ENCODE measurements at regions not wholly inside any gene's neighbourhood (a gene's known extent, or its start where the extent isn't known, plus 50 kb on each side); places are given as distances from the start of the nearest gene placed in this dataset.
"Not testable (repeated sequence)": the region's sequence is repeated elsewhere in the genome, so short reads cannot be mapped to it uniquely, and the experiment has no call there.

DNA sequence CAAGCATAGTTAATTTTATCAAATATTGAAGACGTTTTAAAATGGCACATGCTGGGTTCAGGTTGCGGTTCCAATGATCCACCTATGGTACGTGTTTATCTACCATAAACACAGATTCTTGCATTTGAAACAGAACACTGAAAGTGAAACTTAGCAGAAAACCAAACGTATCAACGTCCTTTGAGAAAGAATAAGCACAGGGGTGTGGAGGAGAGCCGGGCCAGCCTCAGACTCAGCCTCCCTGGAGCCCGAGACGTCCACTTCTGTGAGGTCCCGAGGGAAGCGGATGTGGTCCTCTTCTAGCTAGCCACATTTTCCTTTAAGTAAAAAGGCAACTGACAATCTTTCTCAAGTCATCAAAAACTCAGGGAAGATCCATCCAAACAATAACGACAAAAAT lies 195.9 kb downstream of the RTP5 start:
- ATAC-seq: no peak
- TF ChIP-seq PPARA (CRISPR knock-in tag; IDR thresholded peaks at IDR 0.05; ENCODE audit: borderline replicate concordance): no peak
- no peak for TF ChIP-seq ZNF8 (CRISPR knock-in tag; IDR thresholded peaks at IDR 0.05)
- no peak for TF ChIP-seq CSDC2 (CRISPR knock-in tag; IDR thresholded peaks at IDR 0.05)
- TF ChIP-seq ZC3H10 (CRISPR knock-in tag; IDR thresholded peaks at IDR 0.05): no peak
- TF ChIP-seq ZNF565 (CRISPR knock-in tag; conservative IDR thresholded peaks at IDR 0.05; ENCODE audit: low read depth): no peak
- TF ChIP-seq SNAI2 (CRISPR knock-in tag; IDR thresholded peaks at IDR 0.05): no peak
- TF ChIP-seq, protein P1, sequence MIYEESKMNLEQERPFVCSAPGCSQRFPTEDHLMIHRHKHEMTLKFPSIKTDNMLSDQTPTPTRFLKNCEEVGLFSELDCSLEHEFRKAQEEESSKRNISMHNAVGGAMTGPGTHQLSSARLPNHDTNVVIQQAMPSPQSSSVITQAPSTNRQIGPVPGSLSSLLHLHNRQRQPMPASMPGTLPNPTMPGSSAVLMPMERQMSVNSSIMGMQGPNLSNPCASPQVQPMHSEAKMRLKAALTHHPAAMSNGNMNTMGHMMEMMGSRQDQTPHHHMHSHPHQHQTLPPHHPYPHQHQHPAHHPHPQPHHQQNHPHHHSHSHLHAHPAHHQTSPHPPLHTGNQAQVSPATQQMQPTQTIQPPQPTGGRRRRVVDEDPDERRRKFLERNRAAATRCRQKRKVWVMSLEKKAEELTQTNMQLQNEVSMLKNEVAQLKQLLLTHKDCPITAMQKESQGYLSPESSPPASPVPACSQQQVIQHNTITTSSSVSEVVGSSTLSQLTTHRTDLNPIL (CRISPR knock-in tag; IDR thresholded peaks at IDR 0.05; ENCODE audit: low read depth): no peak
- no peak for TF ChIP-seq TOX (CRISPR knock-in tag; IDR thresholded peaks at IDR 0.05; ENCODE audit: borderline replicate concordance)
- no peak for TF ChIP-seq ARNTL (CRISPR knock-in tag; IDR thresholded peaks at IDR 0.05; ENCODE audit: borderline replicate concordance, low read depth)
- no peak for TF ChIP-seq ISL1 (CRISPR knock-in tag; IDR thresholded peaks at IDR 0.05)
- TF ChIP-seq, protein P2, sequence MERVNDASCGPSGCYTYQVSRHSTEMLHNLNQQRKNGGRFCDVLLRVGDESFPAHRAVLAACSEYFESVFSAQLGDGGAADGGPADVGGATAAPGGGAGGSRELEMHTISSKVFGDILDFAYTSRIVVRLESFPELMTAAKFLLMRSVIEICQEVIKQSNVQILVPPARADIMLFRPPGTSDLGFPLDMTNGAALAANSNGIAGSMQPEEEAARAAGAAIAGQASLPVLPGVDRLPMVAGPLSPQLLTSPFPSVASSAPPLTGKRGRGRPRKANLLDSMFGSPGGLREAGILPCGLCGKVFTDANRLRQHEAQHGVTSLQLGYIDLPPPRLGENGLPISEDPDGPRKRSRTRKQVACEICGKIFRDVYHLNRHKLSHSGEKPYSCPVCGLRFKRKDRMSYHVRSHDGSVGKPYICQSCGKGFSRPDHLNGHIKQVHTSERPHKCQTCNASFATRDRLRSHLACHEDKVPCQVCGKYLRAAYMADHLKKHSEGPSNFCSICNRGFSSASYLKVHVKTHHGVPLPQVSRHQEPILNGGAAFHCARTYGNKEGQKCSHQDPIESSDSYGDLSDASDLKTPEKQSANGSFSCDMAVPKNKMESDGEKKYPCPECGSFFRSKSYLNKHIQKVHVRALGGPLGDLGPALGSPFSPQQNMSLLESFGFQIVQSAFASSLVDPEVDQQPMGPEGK (CRISPR knock-in tag; IDR thresholded peaks at IDR 0.05; ENCODE audit: borderline replicate concordance): no peak

DNA sequence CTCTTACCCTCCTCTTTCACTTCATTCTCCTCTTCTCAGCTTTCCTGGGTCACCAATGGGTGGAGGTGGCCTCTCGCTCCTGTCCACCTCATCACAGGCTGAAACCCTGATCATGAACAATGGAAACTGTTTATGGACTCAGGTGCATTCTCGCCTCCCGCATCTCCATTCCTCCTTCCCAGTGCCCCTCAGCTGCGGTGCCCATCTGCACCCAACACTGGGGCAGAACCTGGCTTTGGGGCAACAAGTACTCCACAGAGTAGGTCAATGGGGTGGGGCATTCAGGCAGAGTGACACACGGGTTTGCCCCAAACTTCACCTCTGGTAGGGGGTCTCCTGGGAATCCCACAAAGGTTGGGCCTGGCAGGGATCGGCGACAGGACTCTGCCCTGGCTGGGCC lies 199.5 kb downstream of the RTP5 start:
- ATAC-seq: no peak
- TF ChIP-seq RARB (CRISPR knock-in tag; IDR thresholded peaks at IDR 0.05) (no peak), ZNF565 (CRISPR knock-in tag; conservative IDR thresholded peaks at IDR 0.05; ENCODE audit: low read depth) (no peak), ZNF8 (CRISPR knock-in tag; IDR thresholded peaks at IDR 0.05) (no peak), PPARA (CRISPR knock-in tag; IDR thresholded peaks at IDR 0.05; ENCODE audit: borderline replicate concordance) (no peak), GLIS3 (CRISPR knock-in tag; IDR thresholded peaks at IDR 0.05) (no peak), ZC3H10 (CRISPR knock-in tag; IDR thresholded peaks at IDR 0.05) (no peak), TOX (CRISPR knock-in tag; IDR thresholded peaks at IDR 0.05; ENCODE audit: borderline replicate concordance) (no peak)
- TF ChIP-seq, protein P3, sequence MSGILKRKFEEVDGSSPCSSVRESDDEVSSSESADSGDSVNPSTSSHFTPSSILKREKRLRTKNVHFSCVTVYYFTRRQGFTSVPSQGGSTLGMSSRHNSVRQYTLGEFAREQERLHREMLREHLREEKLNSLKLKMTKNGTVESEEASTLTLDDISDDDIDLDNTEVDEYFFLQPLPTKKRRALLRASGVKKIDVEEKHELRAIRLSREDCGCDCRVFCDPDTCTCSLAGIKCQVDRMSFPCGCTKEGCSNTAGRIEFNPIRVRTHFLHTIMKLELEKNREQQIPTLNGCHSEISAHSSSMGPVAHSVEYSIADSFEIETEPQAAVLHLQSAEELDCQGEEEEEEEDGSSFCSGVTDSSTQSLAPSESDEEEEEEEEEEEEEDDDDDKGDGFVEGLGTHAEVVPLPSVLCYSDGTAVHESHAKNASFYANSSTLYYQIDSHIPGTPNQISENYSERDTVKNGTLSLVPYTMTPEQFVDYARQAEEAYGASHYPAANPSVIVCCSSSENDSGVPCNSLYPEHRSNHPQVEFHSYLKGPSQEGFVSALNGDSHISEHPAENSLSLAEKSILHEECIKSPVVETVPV (CRISPR knock-in tag; IDR thresholded peaks at IDR 0.05): no peak

DNA sequence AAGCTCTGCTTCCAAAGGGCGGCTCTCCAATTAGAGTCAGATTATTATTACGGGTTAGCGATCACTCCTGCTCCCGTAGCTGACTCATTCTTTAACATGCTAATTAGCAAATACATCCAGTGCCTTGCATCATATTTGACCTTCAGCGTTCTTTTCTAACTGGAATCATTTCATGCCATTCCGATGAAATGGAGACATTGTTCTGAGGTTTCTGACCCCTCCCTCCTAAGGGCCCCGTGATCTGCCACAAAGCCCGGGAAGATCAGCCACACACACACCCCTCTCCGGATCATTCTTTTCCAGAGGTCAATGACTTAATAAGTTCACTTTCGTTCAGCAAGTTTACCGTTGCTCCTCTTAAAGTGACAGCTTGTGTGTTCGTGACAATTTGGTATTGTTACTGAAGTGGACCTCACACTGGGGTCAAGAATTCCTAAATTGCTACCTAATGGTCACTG lies 200.4 kb downstream of the RTP5 start:
- ATAC-seq: peak; percentile 78

DNA sequence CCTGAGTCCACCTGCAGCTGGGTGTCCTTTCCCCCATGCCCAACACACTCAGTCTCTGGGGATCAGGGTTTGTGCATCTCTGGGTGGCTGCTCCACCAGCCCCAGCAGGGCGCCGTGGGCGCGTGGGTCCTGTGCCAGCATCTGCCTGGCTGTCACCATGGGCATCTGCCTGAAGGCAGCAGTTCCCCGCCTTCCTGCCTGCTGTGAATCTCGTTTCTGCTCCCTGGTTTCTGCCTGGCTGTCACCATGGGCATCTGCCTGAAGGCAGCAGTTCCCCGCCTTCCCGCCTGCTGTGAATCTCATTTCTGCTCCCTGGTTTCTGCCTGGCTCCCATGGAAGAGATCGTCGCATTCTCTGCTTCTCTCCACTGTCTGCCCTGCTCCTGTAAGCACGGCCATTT lies 201.2 kb downstream of the RTP5 start:
- not testable (repeated sequence) for ATAC-seq

DNA sequence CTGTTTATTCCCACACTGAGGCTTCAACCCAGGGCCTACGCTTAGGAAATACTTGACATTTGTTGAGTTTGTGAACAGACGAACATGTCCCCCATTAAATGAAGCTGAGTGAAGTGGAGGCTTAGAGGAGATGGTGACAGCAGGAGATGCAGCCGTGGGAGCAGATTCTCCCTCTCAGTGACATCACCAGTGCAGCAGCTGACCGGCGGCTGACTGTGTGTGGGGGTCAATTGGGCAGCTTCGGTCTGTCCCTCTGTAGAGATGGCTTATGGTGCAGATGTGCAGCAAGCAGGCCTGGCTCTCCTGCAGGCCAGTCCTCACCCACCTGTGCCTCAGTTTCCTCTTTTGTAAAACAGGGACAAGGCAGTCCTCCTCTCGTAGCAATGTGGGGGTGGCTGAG lies 201.8 kb downstream of the RTP5 start:
- ATAC-seq: not testable (repeated sequence)

DNA sequence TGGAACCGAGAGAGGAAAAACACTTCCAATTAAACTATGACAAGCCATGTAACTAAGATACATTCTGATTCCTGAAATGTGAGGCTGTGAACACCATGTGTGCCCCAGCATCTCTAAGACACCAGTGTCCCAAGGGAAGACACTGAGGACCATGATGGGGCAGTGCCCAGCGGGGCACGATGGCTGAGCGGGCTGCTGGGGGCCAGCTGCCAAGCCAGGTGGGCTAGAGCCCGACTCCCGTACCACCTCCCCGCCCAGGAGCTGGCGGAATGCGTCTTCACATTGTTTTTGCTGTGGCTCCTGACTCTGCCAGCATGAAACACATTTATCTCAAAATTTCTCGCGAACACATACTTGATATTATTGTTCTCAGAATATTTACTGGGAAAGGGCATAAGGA lies 202.4 kb downstream of the RTP5 start:
- not testable (repeated sequence) for ATAC-seq

DNA sequence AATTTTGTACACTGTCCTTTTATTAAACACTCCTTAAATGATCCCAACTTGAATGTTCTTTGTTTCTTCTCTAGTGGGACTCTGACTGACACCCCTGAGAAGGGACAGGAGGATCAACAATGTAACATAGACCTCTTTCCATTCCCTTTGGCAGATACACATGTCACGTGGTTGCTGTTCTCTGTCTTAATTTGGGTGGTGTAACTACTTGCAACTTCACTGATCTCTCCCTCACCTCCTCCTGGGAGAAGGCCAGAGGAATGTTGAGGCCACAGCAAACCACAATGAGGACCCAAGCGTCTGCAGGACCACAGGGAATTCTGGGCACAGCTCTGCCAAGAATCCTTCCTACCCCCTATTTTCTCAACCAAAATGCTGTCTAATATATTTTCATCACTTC lies 205.6 kb downstream of the RTP5 start:
- no peak for ATAC-seq
- no peak for TF ChIP-seq ARNTL (CRISPR knock-in tag; IDR thresholded peaks at IDR 0.05; ENCODE audit: borderline replicate concordance, low read depth)
- TF ChIP-seq ESRRG (CRISPR knock-in tag; IDR thresholded peaks at IDR 0.05): no peak
- no peak for TF ChIP-seq PPARA (CRISPR knock-in tag; IDR thresholded peaks at IDR 0.05; ENCODE audit: borderline replicate concordance)
- no peak for TF ChIP-seq ZC3H10 (CRISPR knock-in tag; IDR thresholded peaks at IDR 0.05)
- TF ChIP-seq ZNF8 (CRISPR knock-in tag; IDR thresholded peaks at IDR 0.05): no peak

DNA sequence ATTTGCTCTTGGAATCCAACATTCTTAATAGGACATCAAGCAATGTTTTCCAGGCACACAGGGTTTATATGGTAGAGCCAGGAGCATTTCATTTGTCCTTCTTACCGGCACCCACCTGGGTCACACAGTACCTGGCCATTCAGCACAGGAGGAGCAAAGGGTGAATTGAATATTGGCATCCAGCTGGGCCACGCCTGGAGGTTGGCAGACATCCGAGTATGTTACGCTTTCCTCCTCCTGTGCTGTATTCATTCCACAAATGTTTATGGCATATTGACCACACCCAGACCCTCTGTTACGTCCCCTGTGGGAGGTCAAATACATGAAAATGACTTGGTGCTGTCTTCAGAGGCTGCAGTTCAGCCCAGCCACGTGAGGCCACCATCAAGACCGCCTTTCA lies 206.2 kb downstream of the RTP5 start:
- no peak for ATAC-seq
- TF ChIP-seq, protein P2 (CRISPR knock-in tag; IDR thresholded peaks at IDR 0.05; ENCODE audit: borderline replicate concordance): no peak
- TF ChIP-seq, protein P3 (CRISPR knock-in tag; IDR thresholded peaks at IDR 0.05): no peak
- TF ChIP-seq GLIS3 (CRISPR knock-in tag; IDR thresholded peaks at IDR 0.05): no peak
- TF ChIP-seq OSR1 (CRISPR knock-in tag; IDR thresholded peaks at IDR 0.05): no peak
- no peak for TF ChIP-seq TOX (CRISPR knock-in tag; IDR thresholded peaks at IDR 0.05; ENCODE audit: borderline replicate concordance)
- no peak for TF ChIP-seq SNAI2 (CRISPR knock-in tag; IDR thresholded peaks at IDR 0.05)
- no peak for TF ChIP-seq RARB (CRISPR knock-in tag; IDR thresholded peaks at IDR 0.05)
- no peak for TF ChIP-seq CSDC2 (CRISPR knock-in tag; IDR thresholded peaks at IDR 0.05)
- TF ChIP-seq, protein P4, sequence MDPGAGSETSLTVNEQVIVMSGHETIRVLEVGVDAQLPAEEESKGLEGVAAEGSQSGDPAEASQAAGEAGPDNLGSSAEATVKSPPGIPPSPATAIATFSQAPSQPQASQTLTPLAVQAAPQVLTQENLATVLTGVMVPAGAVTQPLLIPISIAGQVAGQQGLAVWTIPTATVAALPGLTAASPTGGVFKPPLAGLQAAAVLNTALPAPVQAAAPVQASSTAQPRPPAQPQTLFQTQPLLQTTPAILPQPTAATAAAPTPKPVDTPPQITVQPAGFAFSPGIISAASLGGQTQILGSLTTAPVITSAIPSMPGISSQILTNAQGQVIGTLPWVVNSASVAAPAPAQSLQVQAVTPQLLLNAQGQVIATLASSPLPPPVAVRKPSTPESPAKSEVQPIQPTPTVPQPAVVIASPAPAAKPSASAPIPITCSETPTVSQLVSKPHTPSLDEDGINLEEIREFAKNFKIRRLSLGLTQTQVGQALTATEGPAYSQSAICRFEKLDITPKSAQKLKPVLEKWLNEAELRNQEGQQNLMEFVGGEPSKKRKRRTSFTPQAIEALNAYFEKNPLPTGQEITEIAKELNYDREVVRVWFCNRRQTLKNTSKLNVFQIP (CRISPR knock-in tag; IDR thresholded peaks at IDR 0.05; ENCODE audit: borderline replicate concordance, low read depth): no peak
- TF ChIP-seq ISL1 (CRISPR knock-in tag; IDR thresholded peaks at IDR 0.05): no peak
- no peak for TF ChIP-seq PPARA (CRISPR knock-in tag; IDR thresholded peaks at IDR 0.05; ENCODE audit: borderline replicate concordance)
- TF ChIP-seq ESRRG (CRISPR knock-in tag; IDR thresholded peaks at IDR 0.05): no peak
- TF ChIP-seq TCF4 (CRISPR knock-in tag; IDR thresholded peaks at IDR 0.05; ENCODE audit: borderline replicate concordance): no peak

All from SK-N-SH treated with all-trans-retinoic acid at 6 μM for 48 hours (cell line).